ENCODE measurements at regions not wholly inside any gene's neighbourhood (a gene's known extent, or its start where the extent isn't known, plus 50 kb on each side); places are given as distances from the start of the nearest gene placed in this dataset.
A peak's percentile ranks its signal among the peaks of the same experiment; 100 is the strongest.

GRCh38 chr2:239716009-239716408, 309.1 kb downstream of the NDUFA10 start:
- no peak for DNase-seq (ENCODE audit: low read depth, low spot score)

GRCh38 chr2:239715606-239716005, 309.5 kb downstream of the NDUFA10 start:
- DNase-seq (ENCODE audit: low read depth, low spot score), result no peak

GRCh38 chr2:239715202-239715601, 309.9 kb downstream of the NDUFA10 start:
- no peak for DNase-seq (ENCODE audit: low read depth, low spot score)

- no peak for DNase-seq (ENCODE audit: low read depth, low spot score)
Observed at GRCh38 chr2:239714116-239714515, 311.0 kb downstream of the NDUFA10 start.

GRCh38 chr2:239712755-239713154, 311.9 kb upstream of the HDAC4 start:
- no peak for DNase-seq (ENCODE audit: low read depth, low spot score)

- no peak for DNase-seq (ENCODE audit: low read depth, low spot score)
Observed at GRCh38 chr2:239711911-239712570, 311.2 kb upstream of the HDAC4 start.

GRCh38 chr2:239710953-239711861, 310.4 kb upstream of the HDAC4 start:
- DNase-seq (ENCODE audit: low read depth, low spot score), result no peak

GRCh38 chr2:239706367-239706766, 305.5 kb upstream of the HDAC4 start:
- DNase-seq (ENCODE audit: low read depth, low spot score), result peak; percentile 40

GRCh38 chr2:239704737-239705136, 303.9 kb upstream of the HDAC4 start:
- no peak for DNase-seq (ENCODE audit: low read depth, low spot score)

GRCh38 chr2:239703834-239704233, 303.0 kb upstream of the HDAC4 start:
- no peak for DNase-seq (ENCODE audit: low read depth, low spot score)

GRCh38 chr2:239700686-239701345, 300.0 kb upstream of the HDAC4 start:
- no peak for DNase-seq (ENCODE audit: low read depth, low spot score)

- no peak for DNase-seq (ENCODE audit: low read depth, low spot score)
Observed at GRCh38 chr2:239697399-239698164, 296.8 kb upstream of the HDAC4 start.

GRCh38 chr2:239696559-239697207, 295.9 kb upstream of the HDAC4 start:
- DNase-seq (ENCODE audit: low read depth, low spot score), result no peak

- no peak for DNase-seq (ENCODE audit: low read depth, low spot score)
Observed at GRCh38 chr2:239695728-239696240, 295.0 kb upstream of the HDAC4 start.

GRCh38 chr2:239695106-239695727, 294.4 kb upstream of the HDAC4 start:
- no peak for DNase-seq (ENCODE audit: low read depth, low spot score)

- DNase-seq (ENCODE audit: low read depth, low spot score), result no peak
Observed at GRCh38 chr2:239694487-239694886, 293.7 kb upstream of the HDAC4 start.

- DNase-seq (ENCODE audit: low read depth, low spot score), result no peak
Observed at GRCh38 chr2:239693761-239694415, 293.1 kb upstream of the HDAC4 start.

- no peak for DNase-seq (ENCODE audit: low read depth, low spot score)
Observed at GRCh38 chr2:239693330-239693729, 292.5 kb upstream of the HDAC4 start.

- DNase-seq (ENCODE audit: low read depth, low spot score), result no peak
Observed at GRCh38 chr2:239692919-239693318, 292.1 kb upstream of the HDAC4 start.

- no peak for DNase-seq (ENCODE audit: low read depth, low spot score)
Observed at GRCh38 chr2:239692362-239692851, 291.6 kb upstream of the HDAC4 start.

Data from ELF-1 (cell line).